ENCODE measurements at regions not wholly inside any gene's neighbourhood (a gene's known extent, or its start where the extent isn't known, plus 50 kb on each side); places are given as distances from the start of the nearest gene placed in this dataset.

DNA sequence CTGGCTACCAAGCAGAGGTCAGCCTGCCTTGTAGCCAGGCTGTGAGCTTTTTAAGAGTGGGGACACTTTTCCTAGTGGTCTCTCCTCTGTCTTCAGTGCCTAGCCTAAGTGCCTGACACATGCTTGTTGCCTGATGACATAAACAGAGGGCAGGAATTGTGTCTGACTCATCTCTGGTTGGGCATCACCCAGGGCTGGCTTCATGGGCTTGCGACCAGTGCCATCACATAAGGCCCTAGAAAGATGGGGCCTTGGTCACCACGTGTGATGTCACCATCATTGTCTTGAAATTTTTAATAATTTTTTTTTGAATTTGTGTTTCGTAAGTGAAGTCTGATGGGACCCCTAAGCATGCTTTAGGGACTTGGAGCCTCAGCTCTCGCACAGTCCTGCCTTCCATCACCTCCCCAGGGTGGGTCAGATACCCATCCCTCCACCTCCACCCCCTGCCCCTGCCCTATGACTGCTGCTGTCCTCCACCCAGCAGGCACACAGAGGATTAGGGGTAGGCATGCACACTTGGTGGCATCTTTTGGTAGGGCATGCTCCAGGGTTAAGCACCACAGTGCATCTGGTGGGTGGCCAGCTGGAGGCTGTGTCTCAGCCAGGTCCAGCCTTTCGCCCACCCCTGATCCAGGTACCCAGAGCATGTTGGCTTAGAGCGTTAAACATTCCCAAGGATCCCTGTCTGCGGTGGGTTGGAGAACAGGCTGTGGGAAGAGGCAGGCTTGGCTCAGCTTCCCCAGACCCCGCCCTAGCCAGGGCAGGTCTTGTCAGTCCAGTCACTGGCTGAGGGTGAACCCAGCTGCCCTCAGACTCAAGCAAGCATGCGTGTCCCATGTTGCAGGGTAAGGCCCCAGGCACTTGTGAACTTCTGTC lies 80.1 kb upstream of the SH3PXD2B start:
- TF ChIP-seq GATA2 (IDR thresholded peaks at IDR 0.05; ENCODE audit: low read depth, low read length) = no peak
- no peak for TF ChIP-seq GATA3 (IDR thresholded peaks at IDR 0.05; ENCODE audit: low read depth, low read length)

Data from SH-SY5Y (cell line).